Astrocyte (in vitro differentiated cells and primary cell): ENCODE measurements at regions not wholly inside any gene's neighbourhood (a gene's known extent, or its start where the extent isn't known, plus 50 kb on each side); places are given as distances from the start of the nearest gene placed in this dataset.

Source experiments
- EZH2 ChIP-seq: IDR thresholded peaks from 2 replicates; pipeline ENCODE4 v1.6.1; 2012; ENCODE audit warnings: mild to moderate bottlenecking, low read length, inconsistent platforms; ENCODE audit not compliant: insufficient read depth
- TF ChIP-seq, protein P1 (sequence below): IDR thresholded peaks from 2 replicates; pipeline ENCODE4 v1.5.1; 2011; ENCODE audit warnings: low read depth, mild to moderate bottlenecking, inconsistent platforms, low read length, moderate library complexity; ENCODE audit not compliant: insufficient read depth

DNA sequence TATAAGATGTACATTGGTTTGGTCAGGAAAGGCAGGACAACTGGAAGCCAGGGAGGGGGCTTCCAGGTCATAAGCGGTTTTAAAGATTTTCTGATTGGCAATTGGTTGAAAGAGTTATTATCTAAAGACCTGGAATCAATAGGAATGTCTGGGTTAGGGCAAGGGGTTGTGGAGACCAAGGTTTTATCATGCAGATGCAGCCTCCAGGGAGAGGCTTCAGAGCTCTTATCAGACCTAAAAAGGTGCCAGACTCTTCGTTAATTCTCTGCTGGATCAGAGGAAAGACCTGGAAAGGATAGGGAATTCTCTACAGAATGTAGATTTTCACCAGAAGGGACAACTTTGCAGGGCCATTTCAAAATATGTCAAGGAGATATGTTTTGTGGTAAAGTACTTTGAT is 62.8 kb downstream of the BEX3 start:
- TF ChIP-seq, protein P1, sequence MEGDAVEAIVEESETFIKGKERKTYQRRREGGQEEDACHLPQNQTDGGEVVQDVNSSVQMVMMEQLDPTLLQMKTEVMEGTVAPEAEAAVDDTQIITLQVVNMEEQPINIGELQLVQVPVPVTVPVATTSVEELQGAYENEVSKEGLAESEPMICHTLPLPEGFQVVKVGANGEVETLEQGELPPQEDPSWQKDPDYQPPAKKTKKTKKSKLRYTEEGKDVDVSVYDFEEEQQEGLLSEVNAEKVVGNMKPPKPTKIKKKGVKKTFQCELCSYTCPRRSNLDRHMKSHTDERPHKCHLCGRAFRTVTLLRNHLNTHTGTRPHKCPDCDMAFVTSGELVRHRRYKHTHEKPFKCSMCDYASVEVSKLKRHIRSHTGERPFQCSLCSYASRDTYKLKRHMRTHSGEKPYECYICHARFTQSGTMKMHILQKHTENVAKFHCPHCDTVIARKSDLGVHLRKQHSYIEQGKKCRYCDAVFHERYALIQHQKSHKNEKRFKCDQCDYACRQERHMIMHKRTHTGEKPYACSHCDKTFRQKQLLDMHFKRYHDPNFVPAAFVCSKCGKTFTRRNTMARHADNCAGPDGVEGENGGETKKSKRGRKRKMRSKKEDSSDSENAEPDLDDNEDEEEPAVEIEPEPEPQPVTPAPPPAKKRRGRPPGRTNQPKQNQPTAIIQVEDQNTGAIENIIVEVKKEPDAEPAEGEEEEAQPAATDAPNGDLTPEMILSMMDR, result no peak
- TF ChIP-seq EZH2, result no peak
